Transverse colon (tissue), 4 donors: ENCODE measurements at regions not wholly inside any gene's neighbourhood (a gene's known extent, or its start where the extent isn't known, plus 50 kb on each side); places are given as distances from the start of the nearest gene placed in this dataset.

Experiments
- CTCF ChIP-seq, 5 experiments: fragments of 200-600 bp in 3 of 5; fragments of 450-650 bp in 2 of 5; sonication (generic) in 3 of 5; IDR thresholded peaks; 1 replicate in 2 of 5; 2 replicates in 3 of 5; pipeline ENCODE4 v1.5.1; 2016 to 2017; ENCODE audit warnings: antibody characterized with exemption in 5 of 5, inconsistent platforms in 3 of 5, mild to moderate bottlenecking in 2 of 5, moderate library complexity in 1 of 5
- POLR2A ChIP-seq: fragments of 450-650 bp; IDR thresholded peaks from one replicate; pipeline ENCODE4 v1.6.1; 2016; ENCODE audit warnings: antibody characterized with exemption, mild to moderate bottlenecking, moderate library complexity
- POLR2AphosphoS5 ChIP-seq, 3 donors: sonication (generic); formaldehyde crosslinking; IDR thresholded peaks; one replicate each; pipeline ENCODE4 v1.6.1; 2016; ENCODE audit warnings: antibody characterized with exemption in 3 of 3

- TF ChIP-seq POLR2AphosphoS5 (IDR thresholded peaks at IDR 0.05), result no peak
- TF ChIP-seq POLR2A, result no peak
- TF ChIP-seq CTCF (IDR thresholded peaks at IDR 0.05), result no peak
Observed at GRCh38 chr4:171629182-171629581, 184.0 kb upstream of the GALNTL6 start.
